ENCODE measurements at regions not wholly inside any gene's neighbourhood (a gene's known extent, or its start where the extent isn't known, plus 50 kb on each side); places are given as distances from the start of the nearest gene placed in this dataset.

DNA sequence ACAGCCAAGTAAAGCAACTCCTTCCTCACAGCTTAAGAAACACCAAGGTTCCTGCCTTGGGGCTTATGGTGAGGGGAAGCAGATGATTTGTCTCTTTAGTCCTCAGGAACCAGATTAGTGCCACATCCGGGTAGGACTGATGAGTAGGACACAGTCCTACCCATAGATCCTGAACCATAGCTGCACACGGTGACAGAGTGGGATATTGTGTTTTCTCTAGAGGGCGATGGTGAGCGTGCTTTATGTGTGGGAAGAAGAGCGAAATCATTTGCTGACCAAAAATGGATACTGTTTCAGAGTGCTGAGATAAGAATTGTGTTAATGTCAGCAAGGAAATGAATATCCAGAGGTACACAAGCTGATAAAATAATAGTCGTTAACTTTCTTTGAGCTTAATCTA is 209.0 kb upstream of the FBXL7 start:
- TF ChIP-seq, protein P1, sequence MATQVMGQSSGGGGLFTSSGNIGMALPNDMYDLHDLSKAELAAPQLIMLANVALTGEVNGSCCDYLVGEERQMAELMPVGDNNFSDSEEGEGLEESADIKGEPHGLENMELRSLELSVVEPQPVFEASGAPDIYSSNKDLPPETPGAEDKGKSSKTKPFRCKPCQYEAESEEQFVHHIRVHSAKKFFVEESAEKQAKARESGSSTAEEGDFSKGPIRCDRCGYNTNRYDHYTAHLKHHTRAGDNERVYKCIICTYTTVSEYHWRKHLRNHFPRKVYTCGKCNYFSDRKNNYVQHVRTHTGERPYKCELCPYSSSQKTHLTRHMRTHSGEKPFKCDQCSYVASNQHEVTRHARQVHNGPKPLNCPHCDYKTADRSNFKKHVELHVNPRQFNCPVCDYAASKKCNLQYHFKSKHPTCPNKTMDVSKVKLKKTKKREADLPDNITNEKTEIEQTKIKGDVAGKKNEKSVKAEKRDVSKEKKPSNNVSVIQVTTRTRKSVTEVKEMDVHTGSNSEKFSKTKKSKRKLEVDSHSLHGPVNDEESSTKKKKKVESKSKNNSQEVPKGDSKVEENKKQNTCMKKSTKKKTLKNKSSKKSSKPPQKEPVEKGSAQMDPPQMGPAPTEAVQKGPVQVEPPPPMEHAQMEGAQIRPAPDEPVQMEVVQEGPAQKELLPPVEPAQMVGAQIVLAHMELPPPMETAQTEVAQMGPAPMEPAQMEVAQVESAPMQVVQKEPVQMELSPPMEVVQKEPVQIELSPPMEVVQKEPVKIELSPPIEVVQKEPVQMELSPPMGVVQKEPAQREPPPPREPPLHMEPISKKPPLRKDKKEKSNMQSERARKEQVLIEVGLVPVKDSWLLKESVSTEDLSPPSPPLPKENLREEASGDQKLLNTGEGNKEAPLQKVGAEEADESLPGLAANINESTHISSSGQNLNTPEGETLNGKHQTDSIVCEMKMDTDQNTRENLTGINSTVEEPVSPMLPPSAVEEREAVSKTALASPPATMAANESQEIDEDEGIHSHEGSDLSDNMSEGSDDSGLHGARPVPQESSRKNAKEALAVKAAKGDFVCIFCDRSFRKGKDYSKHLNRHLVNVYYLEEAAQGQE (IDR thresholded peaks at IDR 0.05; ENCODE audit: borderline replicate concordance) = no peak
- TF ChIP-seq, protein P1 (CRISPR knock-in tag; IDR thresholded peaks at IDR 0.05; ENCODE audit: low read depth) = no peak
- no peak for TF ChIP-seq RCOR1 (IDR thresholded peaks at IDR 0.05; ENCODE audit: borderline replicate concordance in 1 of 2, low read depth in 2 of 2, low read length in 2 of 2)

All from K562 (cell line).